CD4-positive, alpha-beta T cell (primary cell): ENCODE measurements at regions not wholly inside any gene's neighbourhood (a gene's known extent, or its start where the extent isn't known, plus 50 kb on each side); places are given as distances from the start of the nearest gene placed in this dataset.

Experiments used
- ATAC-seq: fragments of 200-7000 bp; cut with Tn5 transposase; one replicate; pipeline ENCODE4 v1.10.0; 2022; ENCODE audit warnings: mild to moderate bottlenecking; ENCODE audit not compliant: poor library complexity
- CTCF ChIA-PET: fragments of 350-600 bp; sonication (Branson Sonifier 250); formaldehyde crosslinking; loops from one replicate; lab custom pipeline; 2021; ENCODE audit warnings: antibody characterized with exemption, inconsistent platforms; lab: Charles Lee
- POLR2A ChIA-PET: fragments of 350-600 bp; sonication (Branson Sonifier 250); formaldehyde crosslinking; loops from one replicate; lab custom pipeline; 2021; ENCODE audit warnings: antibody characterized with exemption, inconsistent platforms; lab: Charles Lee
- DNase-seq, 14 experiments: peaks; one replicate each; pipeline ENCODE4 v3.0.0-alpha.2; 2013 to 2020; ENCODE audit warnings: mixed read lengths in 2 of 14
- H3K27ac ChIP-seq, 2 donors: one replicate each; pipeline versions ENCODE4 v1.5.1 to v1.7.0; 2013; ENCODE audit warnings: low read length in 2 of 2, low read depth in 1 of 2, mild to moderate bottlenecking in 1 of 2
- H3K27me3 ChIP-seq, 2 experiments: 1 replicate in 1 of 2; 2 replicates in 1 of 2; pipeline versions ENCODE4 v1.6.1 to v1.7.0; 2013; ENCODE audit warnings: low read length in 2 of 2, control low read depth in 1 of 2, mild to moderate bottlenecking in 1 of 2, moderate library complexity in 1 of 2; ENCODE audit not compliant: insufficient read depth in 2 of 2, control insufficient read depth in 1 of 2
- H3K36me3 ChIP-seq: one replicate; pipeline ENCODE4 v1.6.1; 2013; ENCODE audit warnings: low read length, control low read depth; ENCODE audit not compliant: insufficient read depth
- H3K4me1 ChIP-seq: one replicate; pipeline ENCODE4 v1.6.1; 2013; ENCODE audit warnings: low read length, control low read depth; ENCODE audit not compliant: insufficient read depth
- H3K4me3 ChIP-seq: one replicate; pipeline ENCODE4 v1.5.1; 2013; ENCODE audit warnings: mild to moderate bottlenecking, low read length, moderate library complexity
- H3K9me3 ChIP-seq, 2 experiments: 1 replicate in 1 of 2; 2 replicates in 1 of 2; pipeline versions ENCODE4 v1.6.1 to v1.7.0; 2013; ENCODE audit warnings: low read length in 2 of 2, mild to moderate bottlenecking in 2 of 2, control low read depth in 1 of 2, moderate library complexity in 1 of 2; ENCODE audit not compliant: control insufficient read depth in 1 of 2, insufficient read depth in 1 of 2
- H3K27ac Mint-ChIP-seq: one replicate; pipeline ENCODE4 v1.8.0; 2020; ENCODE audit warnings: mixed read lengths
- H3K27me3 Mint-ChIP-seq: one replicate; pipeline ENCODE4 v1.8.0; 2021; ENCODE audit warnings: mixed read lengths
- H3K36me3 Mint-ChIP-seq: one replicate; pipeline ENCODE4 v1.8.0; 2021; ENCODE audit warnings: low read depth, mixed read lengths
- H3K4me1 Mint-ChIP-seq: one replicate; pipeline ENCODE4 v1.8.0; 2021; ENCODE audit warnings: low read depth, mixed read lengths
- H3K4me3 Mint-ChIP-seq: one replicate; pipeline ENCODE4 v1.8.0; 2020; ENCODE audit warnings: mild to moderate bottlenecking, mixed read lengths
- H3K9me3 Mint-ChIP-seq: one replicate; pipeline ENCODE4 v1.8.0; 2020; ENCODE audit warnings: mixed read lengths
- intact Hi-C, 2 experiments: fragments of 100-400 bp; cut with DNase I in 1 of 2; cut with micrococcal nuclease in 1 of 2; formaldehyde crosslinking; loops; one replicate each; pipeline versions ENCODE4 v1.15.1 to v1.9.0; 2023 to 2025; cut with DNase I, micrococcal nuclease
- TF ChIP-seq, protein P1 (sequence below): fragments of 200-600 bp; IDR thresholded peaks from one replicate; pipeline ENCODE4 v1.8.0; 2022; ENCODE audit warnings: antibody characterized with exemption, mild to moderate bottlenecking

DNA sequence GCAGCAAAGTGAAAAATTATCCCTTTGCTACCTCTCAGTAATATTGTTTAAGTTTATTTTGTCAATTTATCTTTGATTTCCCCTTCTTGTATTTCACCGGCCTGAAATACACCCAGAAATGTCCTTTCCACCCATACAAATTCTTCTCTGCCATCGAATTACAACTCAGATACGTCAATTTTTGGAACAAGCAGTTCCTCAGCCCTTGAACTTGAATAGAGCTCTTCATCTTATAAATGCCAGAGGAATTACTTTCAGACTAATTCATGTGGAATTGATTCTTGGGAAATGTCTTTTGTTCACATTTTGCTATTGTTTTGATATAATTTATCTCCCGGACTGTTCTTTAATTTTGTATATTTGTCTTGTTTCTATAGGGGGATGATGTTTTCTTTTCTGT, 1359.3 kb upstream of the MIR17HG start:
- TF ChIP-seq, protein P1, sequence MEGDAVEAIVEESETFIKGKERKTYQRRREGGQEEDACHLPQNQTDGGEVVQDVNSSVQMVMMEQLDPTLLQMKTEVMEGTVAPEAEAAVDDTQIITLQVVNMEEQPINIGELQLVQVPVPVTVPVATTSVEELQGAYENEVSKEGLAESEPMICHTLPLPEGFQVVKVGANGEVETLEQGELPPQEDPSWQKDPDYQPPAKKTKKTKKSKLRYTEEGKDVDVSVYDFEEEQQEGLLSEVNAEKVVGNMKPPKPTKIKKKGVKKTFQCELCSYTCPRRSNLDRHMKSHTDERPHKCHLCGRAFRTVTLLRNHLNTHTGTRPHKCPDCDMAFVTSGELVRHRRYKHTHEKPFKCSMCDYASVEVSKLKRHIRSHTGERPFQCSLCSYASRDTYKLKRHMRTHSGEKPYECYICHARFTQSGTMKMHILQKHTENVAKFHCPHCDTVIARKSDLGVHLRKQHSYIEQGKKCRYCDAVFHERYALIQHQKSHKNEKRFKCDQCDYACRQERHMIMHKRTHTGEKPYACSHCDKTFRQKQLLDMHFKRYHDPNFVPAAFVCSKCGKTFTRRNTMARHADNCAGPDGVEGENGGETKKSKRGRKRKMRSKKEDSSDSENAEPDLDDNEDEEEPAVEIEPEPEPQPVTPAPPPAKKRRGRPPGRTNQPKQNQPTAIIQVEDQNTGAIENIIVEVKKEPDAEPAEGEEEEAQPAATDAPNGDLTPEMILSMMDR: no peak
- H3K27ac Mint-ChIP-seq: no peak overlapping the region
- H3K4me3 Mint-ChIP-seq: no peak overlapping the region
- H3K4me1 Mint-ChIP-seq: no peaks in the 10 kb centered on the region
- no peaks in the 10 kb centered on the region for H3K27me3 Mint-ChIP-seq
- DNase-seq: no peak
- Histone ChIP-seq H3K9me3 (peaks cover 0 to 3% of the 10 kb centered on the region in 2 experiments), H3K27me3 (no peaks in the 10 kb centered on the region), H3K27ac (no peak overlapping the region), H3K4me1 (no peaks in the 10 kb centered on the region), H3K36me3 (no peaks in the 10 kb centered on the region), H3K4me3 (no peak overlapping the region)
- no peaks in the 10 kb centered on the region for H3K36me3 Mint-ChIP-seq
- peaks cover 7% of the 10 kb centered on the region for H3K9me3 Mint-ChIP-seq
- ATAC-seq: no peak
- intact Hi-C loops: no loop called here
- POLR2A ChIA-PET: no interaction called here
- CTCF ChIA-PET: no interaction called here

DNA sequence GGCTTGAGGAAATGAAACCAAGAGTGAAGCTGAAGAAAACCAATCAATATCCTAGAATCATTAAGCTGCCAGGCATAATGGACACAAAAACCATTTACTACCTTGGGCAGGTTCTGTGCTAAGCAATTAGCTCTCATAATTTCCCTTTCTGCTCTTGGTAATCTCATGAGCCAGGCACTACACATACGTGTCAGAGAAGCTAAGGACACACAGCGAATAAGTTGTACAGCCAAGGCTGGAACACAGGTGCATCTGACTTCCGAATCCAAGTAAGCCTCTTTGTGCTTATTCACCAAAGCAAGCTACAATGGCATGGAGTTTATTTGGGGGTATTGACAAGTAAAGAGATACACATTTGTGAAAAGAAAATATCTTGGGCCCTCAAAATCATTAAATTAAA, 1343.9 kb upstream of the MIR17HG start:
- ATAC-seq: no peak
- H3K27ac Mint-ChIP-seq: no peak overlapping the region
- CTCF ChIA-PET: no interaction called here

DNA sequence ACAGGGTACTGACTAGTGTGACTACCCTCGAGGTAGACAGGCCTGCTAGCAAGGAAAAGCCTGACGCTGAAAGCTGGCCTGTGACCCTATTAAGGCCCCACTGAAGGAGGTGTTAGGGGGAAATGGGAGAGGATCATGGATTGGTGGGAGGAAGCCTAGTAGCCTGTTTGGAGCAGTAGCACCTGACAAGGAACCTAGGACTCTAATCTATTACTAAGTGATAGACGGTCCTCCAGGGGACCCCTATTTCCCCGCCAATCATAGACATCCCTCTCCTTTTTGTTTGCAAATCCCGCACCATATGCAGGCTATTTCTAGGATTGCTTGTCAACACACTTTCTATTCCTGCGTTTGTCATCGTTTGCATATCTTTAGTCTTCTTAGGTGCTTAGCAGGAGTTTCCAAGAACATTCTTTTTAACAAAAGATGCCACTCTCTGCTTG, 1338.8 kb upstream of the MIR17HG start:
- H3K27me3 ChIP-seq: no peaks in the 10 kb centered on the region
- intact Hi-C loops: no loop called here
- ChIA-PET POLR2A (no interaction called here), CTCF (no interaction called here)
- Mint-ChIP-seq H3K27me3 (no peaks in the 10 kb centered on the region), H3K27ac (no peak overlapping the region), H3K4me3 (no peak overlapping the region), H3K36me3 (no peaks in the 10 kb centered on the region), H3K4me1 (no peaks in the 10 kb centered on the region), H3K9me3 (peaks cover 10% of the 10 kb centered on the region)
- no peak overlapping the region for H3K4me3 ChIP-seq
- H3K4me1 ChIP-seq: no peaks in the 10 kb centered on the region
- ATAC-seq (no peak), DNase-seq (no peak)
- H3K27ac ChIP-seq: no peak overlapping the region
- peaks cover 0 to 4% of the 10 kb centered on the region in 2 experiments for H3K9me3 ChIP-seq
- no peaks in the 10 kb centered on the region for H3K36me3 ChIP-seq
- TF ChIP-seq, protein P1: no peak

More for the DNA sequence above, 1343.9 kb upstream of the MIR17HG start:
- no peak for DNase-seq
- Mint-ChIP-seq H3K36me3 (no peaks in the 10 kb centered on the region), H3K9me3 (peaks cover 4% of the 10 kb centered on the region), H3K4me1 (no peaks in the 10 kb centered on the region), H3K27me3 (no peaks in the 10 kb centered on the region), H3K4me3 (no peak overlapping the region)
- POLR2A ChIA-PET: no interaction called here
- Histone ChIP-seq H3K4me3 (no peak overlapping the region), H3K27ac (no peak overlapping the region), H3K36me3 (no peaks in the 10 kb centered on the region), H3K9me3 (peaks cover 0 to 4% of the 10 kb centered on the region in 2 experiments), H3K27me3 (no peaks in the 10 kb centered on the region), H3K4me1 (no peaks in the 10 kb centered on the region)
- intact Hi-C loops: no loop called here
- TF ChIP-seq, protein P1: no peak
